GM12891 (cell line): ENCODE measurements at regions not wholly inside any gene's neighbourhood (a gene's known extent, or its start where the extent isn't known, plus 50 kb on each side); places are given as distances from the start of the nearest gene placed in this dataset.

Source experiments
- POLR2A ChIP-seq: IDR thresholded peaks from 2 replicates; pipeline ENCODE4 v1.6.1; 2011; ENCODE audit warnings: low read depth, low read length, control low read depth
- POLR2AphosphoS5 ChIP-seq: IDR thresholded peaks from 2 replicates; pipeline ENCODE4 v1.6.1; 2011; ENCODE audit warnings: low read depth, low read length, control low read depth
- SPI1 ChIP-seq: IDR thresholded peaks from 2 replicates; pipeline ENCODE4 v1.6.1; 2011; ENCODE audit warnings: low read depth, low read length, control low read depth

GRCh38 chr5:105898183-105898582 lies 1772.6 kb downstream of the EFNA5 start:
- no peak for TF ChIP-seq POLR2A
- TF ChIP-seq POLR2AphosphoS5: no peak
- TF ChIP-seq SPI1: no peak
